ENCODE measurements at regions not wholly inside any gene's neighbourhood (a gene's known extent, or its start where the extent isn't known, plus 50 kb on each side); places are given as distances from the start of the nearest gene placed in this dataset.
A peak's percentile ranks its signal among the peaks of the same experiment; 100 is the strongest.

- intact Hi-C loops (cut with micrococcal nuclease; ENCODE audit: unreplicated experiment), result no loop called here
- H3K9me3 ChIP-seq (ENCODE audit: control insufficient read depth, insufficient read depth, low read depth, low read length), result peaks cover 16% of the 10 kb centered on the region; the same call in 1 of the 2 replicates
- ChIA-PET POLR2A (no interaction called here), CTCF (no interaction called here)
- in situ Hi-C loops (cut with HindIII; ENCODE audit: low pct_unique_long_range_greater_than_20kb, low sequenced_read_pairs), result no loop called here
- ATAC-seq (no peak), DNase-seq (ENCODE audit: low read depth, low spot score) (no peak)
- H3K27me3 ChIP-seq (ENCODE audit: control insufficient read depth, insufficient read depth, low read length), result no peaks in the 10 kb centered on the region
- no TSS peak for BruUV-seq (replicated peaks)
- TF ChIP-seq REST (IDR thresholded peaks at IDR 0.05; ENCODE audit: insufficient read depth in 1 of 2, low read depth in 2 of 2, low read length in 1 of 2), result no peak
- TF ChIP-seq TCF7L2 (IDR thresholded peaks at IDR 0.05; ENCODE audit: low read depth, low read length), result no peak
- no peak for TF ChIP-seq POLR2AphosphoS5 (IDR thresholded peaks at IDR 0.05; ENCODE audit: low read depth, low read length)
- TF ChIP-seq SIN3A (IDR thresholded peaks at IDR 0.05; ENCODE audit: borderline replicate concordance, insufficient read depth, low read depth, low read length), result no peak
- TF ChIP-seq CTCF (IDR thresholded peaks at IDR 0.05), result no peak
- H3K4me1 ChIP-seq (ENCODE audit: control insufficient read depth, insufficient read depth, low read length), result peaks cover 14% of the 10 kb centered on the region
- H3K36me3 ChIP-seq (ENCODE audit: control insufficient read depth, insufficient read depth, low read length), result no peaks in the 10 kb centered on the region
- peak overlapping the region; percentile 89; the same call in 1 of the 2 replicates for H3K27ac ChIP-seq (ENCODE audit: low read length)
- H3K4me3 ChIP-seq (ENCODE audit: low read depth in 2 of 2, low read length in 2 of 2), result no peak overlapping the region
These were observed 177.0 kb upstream of the AKR1E2 start for GRCh38 chr10:4648999-4649398.

- ATAC-seq, result no peak
- ChIA-PET POLR2A (no interaction called here), CTCF (interaction anchor here (0.7 kb wide), 1 partner anchor 106 kb away, joined by 7 read pairs; no protein-coding TSS in a partner anchor)
- TF ChIP-seq TCF7L2 (IDR thresholded peaks at IDR 0.05; ENCODE audit: low read depth, low read length) (no peak), REST (IDR thresholded peaks at IDR 0.05; ENCODE audit: insufficient read depth in 1 of 2, low read depth in 2 of 2, low read length in 1 of 2) (no peak), POLR2AphosphoS5 (IDR thresholded peaks at IDR 0.05; ENCODE audit: low read depth, low read length) (no peak), SIN3A (IDR thresholded peaks at IDR 0.05; ENCODE audit: borderline replicate concordance, insufficient read depth, low read depth, low read length) (no peak), CTCF (IDR thresholded peaks at IDR 0.05) (no peak)
- no peak for DNase-seq (ENCODE audit: low read depth, low spot score)
- peak overlapping the region; percentile 61; the same call in 1 of the 2 replicates for H3K27ac ChIP-seq (ENCODE audit: low read length)
- no TSS peak for BruUV-seq (replicated peaks)
- peaks cover 14% of the 10 kb centered on the region for H3K4me1 ChIP-seq (ENCODE audit: control insufficient read depth, insufficient read depth, low read length)
- no peak overlapping the region for H3K4me3 ChIP-seq (ENCODE audit: low read depth in 2 of 2, low read length in 2 of 2)
- intact Hi-C loops (cut with micrococcal nuclease; ENCODE audit: unreplicated experiment), result no loop called here
- H3K27me3 ChIP-seq (ENCODE audit: control insufficient read depth, insufficient read depth, low read length), result no peaks in the 10 kb centered on the region
- in situ Hi-C loops (cut with HindIII; ENCODE audit: low pct_unique_long_range_greater_than_20kb, low sequenced_read_pairs), result no loop called here
- peaks cover 7% of the 10 kb centered on the region; the same call in 1 of the 2 replicates for H3K9me3 ChIP-seq (ENCODE audit: control insufficient read depth, insufficient read depth, low read depth, low read length)
- H3K36me3 ChIP-seq (ENCODE audit: control insufficient read depth, insufficient read depth, low read length), result no peaks in the 10 kb centered on the region
These were observed 178.8 kb upstream of the AKR1E2 start for GRCh38 chr10:4647109-4647785.

Data from Panc1 (cell line).